ENCODE measurements at regions not wholly inside any gene's neighbourhood (a gene's known extent, or its start where the extent isn't known, plus 50 kb on each side); places are given as distances from the start of the nearest gene placed in this dataset.
"Not testable (repeated sequence)": the region's sequence is repeated elsewhere in the genome, so short reads cannot be mapped to it uniquely, and the experiment has no call there.

GRCh38 chr6:98384334-98384733, 450.0 kb upstream of the POU3F2 start:
- DNase-seq (no peak), ATAC-seq (no peak)
- Histone ChIP-seq H3K9me3 (peaks cover 0 to 13% (median 0%) of the 10 kb centered on the region in 12 donors), H3K27ac (no peak overlapping the region), H3K36me3 (no peaks in the 10 kb centered on the region), H3K4me1 (no peaks in the 10 kb centered on the region), H3K27me3 (no peaks in the 10 kb centered on the region), H3K4me3 (no peak overlapping the region)
- 31 to 49% (median 35%) methylated on average over 7 of the region's 7 CpGs for WGBS, 4 donors
- TF ChIP-seq CTCF (IDR thresholded peaks at IDR 0.05) (no peak), POLR2A (IDR thresholded peaks at IDR 0.05) (no peak)
- intact Hi-C loops (cut with DNase I), result no loop called here

GRCh38 chr6:98384801-98385200, 449.6 kb upstream of the POU3F2 start:
- TF ChIP-seq CTCF (IDR thresholded peaks at IDR 0.05) (no peak), POLR2A (IDR thresholded peaks at IDR 0.05) (no peak)
- intact Hi-C loops (cut with DNase I), result no loop called here
- Histone ChIP-seq H3K27ac (no peak overlapping the region), H3K4me1 (no peaks in the 10 kb centered on the region), H3K27me3 (no peaks in the 10 kb centered on the region), H3K9me3 (peaks cover 0 to 13% (median 0%) of the 10 kb centered on the region in 12 donors), H3K4me3 (no peak overlapping the region), H3K36me3 (no peaks in the 10 kb centered on the region)
- ATAC-seq (no peak), DNase-seq (no peak)
- 57 to 69% (median 58%) methylated on average over 6 of the region's 6 CpGs for WGBS, 4 donors

- no peak overlapping the region for H3K4me3 ChIP-seq
- intact Hi-C loops (cut with DNase I), result no loop called here
- WGBS, 4 donors, result 40 to 56% (median 48%) methylated on average over 1 of the region's 1 CpG
- DNase-seq (no peak), ATAC-seq (no peak)
- H3K27ac ChIP-seq, result no peak overlapping the region
- no peaks in the 10 kb centered on the region for H3K27me3 ChIP-seq
- H3K36me3 ChIP-seq, result no peaks in the 10 kb centered on the region
- H3K4me1 ChIP-seq, result no peaks in the 10 kb centered on the region
- H3K9me3 ChIP-seq, result no peaks in the 10 kb centered on the region
- TF ChIP-seq CTCF (IDR thresholded peaks at IDR 0.05), result no peak
- no peak for TF ChIP-seq POLR2A (IDR thresholded peaks at IDR 0.05)
These were observed 438.7 kb upstream of the POU3F2 start for GRCh38 chr6:98395610-98396166.

- intact Hi-C loops (cut with DNase I), result no loop called here
- Histone ChIP-seq H3K36me3 (no peaks in the 10 kb centered on the region), H3K4me3 (no peak overlapping the region), H3K27ac (no peak overlapping the region), H3K4me1 (no peaks in the 10 kb centered on the region), H3K27me3 (no peaks in the 10 kb centered on the region), H3K9me3 (peaks cover 0 to 19% (median 0%) of the 10 kb centered on the region in 12 donors)
- no peak for ATAC-seq
- no peak for DNase-seq
- WGBS, 4 donors, result 53 to 72% (median 60%) methylated on average over 2 of the region's 2 CpGs
- TF ChIP-seq CTCF (IDR thresholded peaks at IDR 0.05), result no peak
These were observed 418.3 kb upstream of the POU3F2 start for GRCh38 chr6:98416027-98416426.

GRCh38 chr6:98416497-98417158, 417.7 kb upstream of the POU3F2 start:
- DNase-seq; H3K4me1 ChIP-seq; H3K36me3 ChIP-seq; H3K27me3 ChIP-seq; intact Hi-C loops (cut with DNase I); H3K4me3 ChIP-seq; ATAC-seq; H3K27ac ChIP-seq: not testable (repeated sequence)
- peaks cover 0 to 19% (median 0%) of the 10 kb centered on the region in 12 donors for H3K9me3 ChIP-seq
- WGBS, 4 donors, result 82 to 85% (median 83%) methylated on average over 28 to 29 of the region's 30 CpGs
